ENCODE measurements at regions not wholly inside any gene's neighbourhood (a gene's known extent, or its start where the extent isn't known, plus 50 kb on each side); places are given as distances from the start of the nearest gene placed in this dataset.

DNA sequence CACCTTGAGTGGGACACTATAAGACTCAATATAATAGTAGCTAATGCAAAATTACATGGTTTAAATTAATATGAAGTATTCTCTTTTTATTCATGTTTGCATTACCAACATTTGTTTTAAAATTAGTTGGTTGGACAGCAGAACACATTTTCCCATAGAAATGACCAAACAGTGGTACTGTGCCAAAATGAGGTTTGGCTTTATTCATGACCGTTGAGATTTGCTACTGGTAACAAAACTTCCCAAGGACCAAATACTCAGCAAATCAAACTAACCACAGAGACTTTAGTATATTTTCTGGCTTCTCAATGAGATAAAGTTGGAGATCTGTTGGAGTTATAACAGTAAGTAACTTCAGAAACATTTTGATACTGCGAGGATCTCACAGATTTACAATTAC, 637.8 kb upstream of the MEF2C start:
- no peak for FAIRE-seq
- TF ChIP-seq POLR2A (IDR thresholded peaks at IDR 0.05; ENCODE audit: low read depth, low read length) = no peak
- TF ChIP-seq POU2F2 (IDR thresholded peaks at IDR 0.05; ENCODE audit: low read depth, low read length) = no peak
- no peak for TF ChIP-seq PAX5 (IDR thresholded peaks at IDR 0.05; ENCODE audit: insufficient read depth, low read length, severe bottlenecking)
- TF ChIP-seq POLR2AphosphoS5 (IDR thresholded peaks at IDR 0.05; ENCODE audit: low read depth, low read length) = no peak
- TF ChIP-seq SPI1 (IDR thresholded peaks at IDR 0.05; ENCODE audit: low read depth, low read length) = no peak
- no peak for TF ChIP-seq TAF1 (IDR thresholded peaks at IDR 0.05; ENCODE audit: low read depth, low read length)
- no peak for DNase-seq (ENCODE audit: insufficient read length, low spot score)

DNA sequence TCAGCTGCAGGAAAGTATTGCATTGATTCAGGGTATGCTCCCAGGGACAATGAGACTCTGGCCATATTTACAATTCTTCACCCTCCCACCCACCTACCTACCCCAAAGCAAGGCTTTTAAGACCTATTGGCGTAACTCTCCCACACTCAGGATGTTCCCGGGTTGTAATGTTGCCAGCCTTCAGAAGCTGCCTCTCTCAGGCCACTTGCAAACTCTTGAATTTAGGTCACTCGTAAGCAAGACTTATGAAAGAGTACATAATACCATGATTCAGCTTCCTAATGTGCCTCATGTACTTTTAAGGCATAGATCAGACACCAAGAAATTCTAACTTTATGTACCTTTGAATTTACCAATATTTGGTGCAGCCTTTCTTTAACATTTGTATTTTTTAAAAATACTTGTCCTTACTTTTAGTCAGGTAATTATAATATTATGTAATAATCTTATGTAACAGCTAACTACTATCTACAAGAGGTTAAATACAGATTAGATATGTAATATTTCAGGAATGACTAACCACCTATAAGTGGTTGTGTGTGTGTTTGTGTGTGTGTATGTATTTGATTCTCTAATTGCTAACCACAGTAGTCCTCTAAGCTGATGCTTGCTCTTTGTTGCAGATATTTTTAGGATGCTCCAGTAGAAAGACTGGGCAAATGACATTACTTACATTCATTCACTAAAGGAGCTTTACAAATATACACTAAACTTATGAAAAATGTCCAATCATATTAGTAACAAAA, 630.5 kb upstream of the MEF2C start:
- TF ChIP-seq POU2F2 (IDR thresholded peaks at IDR 0.05; ENCODE audit: low read depth, low read length) (no peak), TAF1 (IDR thresholded peaks at IDR 0.05; ENCODE audit: low read depth, low read length) (no peak), SPI1 (IDR thresholded peaks at IDR 0.05; ENCODE audit: low read depth, low read length) (no peak), POLR2AphosphoS5 (IDR thresholded peaks at IDR 0.05; ENCODE audit: low read depth, low read length) (no peak), PAX5 (IDR thresholded peaks at IDR 0.05; ENCODE audit: insufficient read depth, low read length, severe bottlenecking) (no peak), POLR2A (IDR thresholded peaks at IDR 0.05; ENCODE audit: low read depth, low read length) (no peak)
- DNase-seq (ENCODE audit: insufficient read length, low spot score) (no peak), FAIRE-seq (no peak)

- FAIRE-seq (no peak), DNase-seq (ENCODE audit: insufficient read length, low spot score) (no peak)
- no peak for TF ChIP-seq SPI1 (IDR thresholded peaks at IDR 0.05; ENCODE audit: low read depth, low read length)
- TF ChIP-seq POLR2A (IDR thresholded peaks at IDR 0.05; ENCODE audit: low read depth, low read length) = no peak
- TF ChIP-seq POU2F2 (IDR thresholded peaks at IDR 0.05; ENCODE audit: low read depth, low read length) = no peak
- no peak for TF ChIP-seq POLR2AphosphoS5 (IDR thresholded peaks at IDR 0.05; ENCODE audit: low read depth, low read length)
- no peak for TF ChIP-seq PAX5 (IDR thresholded peaks at IDR 0.05; ENCODE audit: insufficient read depth, low read length, severe bottlenecking)
- no peak for TF ChIP-seq TAF1 (IDR thresholded peaks at IDR 0.05; ENCODE audit: low read depth, low read length)
Measured at GRCh38 chr5:89504051-89504450, 621.1 kb upstream of the MEF2C start.

GRCh38 chr5:89499787-89500186, 616.8 kb upstream of the MEF2C start:
- TF ChIP-seq POLR2A (IDR thresholded peaks at IDR 0.05; ENCODE audit: low read depth, low read length) (no peak), SPI1 (IDR thresholded peaks at IDR 0.05; ENCODE audit: low read depth, low read length) (no peak), POLR2AphosphoS5 (IDR thresholded peaks at IDR 0.05; ENCODE audit: low read depth, low read length) (no peak), PAX5 (IDR thresholded peaks at IDR 0.05; ENCODE audit: insufficient read depth, low read length, severe bottlenecking) (no peak), TAF1 (IDR thresholded peaks at IDR 0.05; ENCODE audit: low read depth, low read length) (no peak), POU2F2 (IDR thresholded peaks at IDR 0.05; ENCODE audit: low read depth, low read length) (no peak)
- FAIRE-seq (no peak), DNase-seq (ENCODE audit: insufficient read length, low spot score) (no peak)

DNA sequence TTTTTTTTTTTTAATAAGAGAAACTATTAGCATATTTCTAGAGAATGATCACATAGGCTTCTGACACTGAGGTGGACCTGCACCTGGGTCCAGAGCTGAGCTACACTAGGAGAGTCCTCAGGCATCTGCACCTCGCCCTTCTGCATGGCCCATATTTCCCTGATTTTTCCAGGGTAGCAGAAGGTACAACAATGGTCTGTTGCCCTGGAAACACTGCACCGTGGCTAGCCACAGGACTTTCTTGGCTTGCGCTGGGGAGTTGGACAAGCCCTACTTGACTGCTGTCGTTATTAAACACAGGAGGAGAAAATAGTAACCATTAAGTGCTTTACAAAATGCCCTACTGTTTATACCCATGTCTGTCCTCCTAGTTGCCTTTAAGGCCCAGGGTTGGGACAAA, 615.7 kb upstream of the MEF2C start:
- TF ChIP-seq POU2F2 (IDR thresholded peaks at IDR 0.05; ENCODE audit: low read depth, low read length) (no peak), SPI1 (IDR thresholded peaks at IDR 0.05; ENCODE audit: low read depth, low read length) (no peak), TAF1 (IDR thresholded peaks at IDR 0.05; ENCODE audit: low read depth, low read length) (no peak), PAX5 (IDR thresholded peaks at IDR 0.05; ENCODE audit: insufficient read depth, low read length, severe bottlenecking) (no peak), POLR2A (IDR thresholded peaks at IDR 0.05; ENCODE audit: low read depth, low read length) (no peak), POLR2AphosphoS5 (IDR thresholded peaks at IDR 0.05; ENCODE audit: low read depth, low read length) (no peak)
- FAIRE-seq = no peak

DNA sequence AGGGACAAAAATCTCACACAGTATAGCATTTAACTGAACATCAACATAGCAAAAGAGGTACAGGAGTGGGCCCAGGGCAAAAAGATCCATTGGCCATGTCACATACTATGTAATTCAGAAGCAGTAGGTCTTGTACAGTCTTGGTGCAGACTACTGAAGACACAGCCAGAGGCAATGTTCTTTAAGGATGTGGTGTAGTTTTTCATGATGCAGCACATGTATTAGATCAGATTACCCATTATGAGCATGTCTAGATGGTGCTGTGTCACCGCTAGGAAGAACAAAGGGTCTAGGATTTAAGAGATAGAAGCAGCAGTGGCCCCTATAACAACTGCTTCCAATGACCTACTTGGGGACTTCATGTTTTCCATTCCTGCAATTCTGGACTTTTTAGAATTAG, 610.4 kb upstream of the MEF2C start:
- TF ChIP-seq POU2F2 (IDR thresholded peaks at IDR 0.05; ENCODE audit: low read depth, low read length) (no peak), POLR2AphosphoS5 (IDR thresholded peaks at IDR 0.05; ENCODE audit: low read depth, low read length) (no peak), PAX5 (IDR thresholded peaks at IDR 0.05; ENCODE audit: insufficient read depth, low read length, severe bottlenecking) (no peak), TAF1 (IDR thresholded peaks at IDR 0.05; ENCODE audit: low read depth, low read length) (no peak), SPI1 (IDR thresholded peaks at IDR 0.05; ENCODE audit: low read depth, low read length) (no peak), POLR2A (IDR thresholded peaks at IDR 0.05; ENCODE audit: low read depth, low read length) (no peak)

More for the DNA sequence above, 615.7 kb upstream of the MEF2C start:
- DNase-seq (ENCODE audit: insufficient read length, low spot score) = no peak

GRCh38 chr5:89484962-89485361, 602.0 kb upstream of the MEF2C start:
- DNase-seq (ENCODE audit: insufficient read length, low spot score) = no peak
- TF ChIP-seq POLR2AphosphoS5 (IDR thresholded peaks at IDR 0.05; ENCODE audit: low read depth, low read length) (no peak), POU2F2 (IDR thresholded peaks at IDR 0.05; ENCODE audit: low read depth, low read length) (no peak), POLR2A (IDR thresholded peaks at IDR 0.05; ENCODE audit: low read depth, low read length) (no peak), TAF1 (IDR thresholded peaks at IDR 0.05; ENCODE audit: low read depth, low read length) (no peak), PAX5 (IDR thresholded peaks at IDR 0.05; ENCODE audit: insufficient read depth, low read length, severe bottlenecking) (no peak), SPI1 (IDR thresholded peaks at IDR 0.05; ENCODE audit: low read depth, low read length) (no peak)
- no peak for FAIRE-seq

More for the DNA sequence above, 610.4 kb upstream of the MEF2C start:
- no peak for DNase-seq (ENCODE audit: insufficient read length, low spot score)
- no peak for FAIRE-seq

- no peak for FAIRE-seq
- TF ChIP-seq SPI1 (IDR thresholded peaks at IDR 0.05; ENCODE audit: low read depth, low read length) = no peak
- TF ChIP-seq PAX5 (IDR thresholded peaks at IDR 0.05; ENCODE audit: insufficient read depth, low read length, severe bottlenecking) = no peak
- TF ChIP-seq POLR2AphosphoS5 (IDR thresholded peaks at IDR 0.05; ENCODE audit: low read depth, low read length) = no peak
- no peak for TF ChIP-seq POLR2A (IDR thresholded peaks at IDR 0.05; ENCODE audit: low read depth, low read length)
- no peak for DNase-seq (ENCODE audit: insufficient read length, low spot score)
Measured at GRCh38 chr5:89480406-89481007, 597.5 kb upstream of the MEF2C start.

DNA sequence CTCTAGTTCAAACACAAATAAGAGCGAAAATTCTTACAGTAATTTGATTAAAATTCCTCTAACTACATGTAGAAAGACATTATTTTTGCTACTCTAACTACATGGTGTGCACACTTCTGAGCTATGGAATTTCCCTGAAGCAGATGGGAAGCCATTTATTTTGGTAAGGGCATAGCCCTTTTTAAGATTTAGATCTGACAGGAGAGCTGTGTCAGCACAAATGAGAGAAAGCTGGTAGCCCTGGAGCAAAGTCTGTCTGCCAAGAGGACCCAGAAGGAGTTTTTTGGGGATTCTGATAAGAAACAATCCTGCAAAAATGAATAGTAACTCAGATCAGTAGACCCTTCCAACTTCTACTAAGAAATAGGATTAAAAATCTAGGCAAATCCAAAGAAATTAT, 595.9 kb upstream of the MEF2C start:
- DNase-seq (ENCODE audit: insufficient read length, low spot score) (no peak), FAIRE-seq (no peak)
- no peak for TF ChIP-seq POLR2A (IDR thresholded peaks at IDR 0.05; ENCODE audit: low read depth, low read length)
- TF ChIP-seq POU2F2 (IDR thresholded peaks at IDR 0.05; ENCODE audit: low read depth, low read length) = no peak
- TF ChIP-seq POLR2AphosphoS5 (IDR thresholded peaks at IDR 0.05; ENCODE audit: low read depth, low read length) = no peak
- no peak for TF ChIP-seq SPI1 (IDR thresholded peaks at IDR 0.05; ENCODE audit: low read depth, low read length)
- TF ChIP-seq PAX5 (IDR thresholded peaks at IDR 0.05; ENCODE audit: insufficient read depth, low read length, severe bottlenecking) = no peak
- TF ChIP-seq TAF1 (IDR thresholded peaks at IDR 0.05; ENCODE audit: low read depth, low read length) = no peak
